ENCODE measurements at regions not wholly inside any gene's neighbourhood (a gene's known extent, or its start where the extent isn't known, plus 50 kb on each side); places are given as distances from the start of the nearest gene placed in this dataset.

GRCh38 chr6:14280006-14280510 is 162.5 kb downstream of the CD83 start:
- no TSS peak for BruUV-seq (replicated peaks)
- Histone ChIP-seq H3K4me3 (no peak overlapping the region), H3K9ac (ENCODE audit: control insufficient read depth, insufficient read depth, low read length) (no peak overlapping the region), H3K4me2 (ENCODE audit: control insufficient read depth, insufficient read depth) (no peak overlapping the region), H3K4me1 (ENCODE audit: control insufficient read depth, insufficient read depth, low read length) (peaks cover 19% of the 10 kb centered on the region), H3K36me3 (ENCODE audit: control insufficient read depth in 2 of 2, insufficient read depth in 2 of 2, low read length in 1 of 2) (no peaks in the 10 kb centered on the region), H3K27ac (ENCODE audit: control insufficient read depth, insufficient read depth) (no peak overlapping the region), H3K27me3 (replicated peaks in 1 of 2; ENCODE audit: control insufficient read depth in 2 of 2, insufficient read depth in 2 of 2, low read length in 1 of 2) (no peaks in the 10 kb centered on the region), H3K79me2 (ENCODE audit: control insufficient read depth, insufficient read depth, low read length) (no peaks in the 10 kb centered on the region), H3K9me3 (replicated peaks; ENCODE audit: control insufficient read depth, insufficient read depth, low read length) (no peaks in the 10 kb centered on the region; the same call in 2 of the 3 replicates), H2AFZ (ENCODE audit: control insufficient read depth, low read depth, low read length) (no peak overlapping the region), H4K20me1 (ENCODE audit: control insufficient read depth, insufficient read depth) (no peaks in the 10 kb centered on the region)
- POLR2A ChIA-PET: no interaction called here
- FAIRE-seq: no peak
- SMC1A ChIA-PET (ENCODE audit: uncharacterized antibody, unreplicated experiment): interaction anchor here (1.4 kb wide), 1 partner anchor 1341 kb away, joined by 3 read pairs; no protein-coding TSS in a partner anchor
- 56% methylated on average over 4 of the region's 4 CpGs for WGBS (ENCODE audit: insufficient coverage, insufficient replicate concordance, low lambda C conversion rate, missing lambda C conversion rate)
- DNase-seq (ENCODE audit: low read depth, low spot score): no peak
- RAD21 ChIA-PET (ENCODE audit: unreplicated experiment): no interaction called here
- no peak for ATAC-seq
- intact Hi-C loops (cut with micrococcal nuclease; ENCODE audit: unreplicated experiment): no loop called here
- CTCF ChIA-PET: no interaction called here
- in situ Hi-C loops (cut with MboI): no loop called here
- TF ChIP-seq SKIL (IDR thresholded peaks at IDR 0.05; ENCODE audit: low read depth, poor library complexity, severe bottlenecking): no peak
- TF ChIP-seq TCF7 (IDR thresholded peaks at IDR 0.05; ENCODE audit: borderline replicate concordance): no peak
- TF ChIP-seq TBL1XR1 (IDR thresholded peaks at IDR 0.05; ENCODE audit: low read depth, low read length): no peak
- TF ChIP-seq, protein P1, sequence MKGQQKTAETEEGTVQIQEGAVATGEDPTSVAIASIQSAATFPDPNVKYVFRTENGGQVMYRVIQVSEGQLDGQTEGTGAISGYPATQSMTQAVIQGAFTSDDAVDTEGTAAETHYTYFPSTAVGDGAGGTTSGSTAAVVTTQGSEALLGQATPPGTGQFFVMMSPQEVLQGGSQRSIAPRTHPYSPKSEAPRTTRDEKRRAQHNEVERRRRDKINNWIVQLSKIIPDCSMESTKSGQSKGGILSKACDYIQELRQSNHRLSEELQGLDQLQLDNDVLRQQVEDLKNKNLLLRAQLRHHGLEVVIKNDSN (IDR thresholded peaks at IDR 0.05; ENCODE audit: borderline replicate concordance, extremely low read length, insufficient read depth, low read depth, low read length): no peak
- no peak for TF ChIP-seq RUNX3 (IDR thresholded peaks at IDR 0.05; ENCODE audit: low read length)
- TF ChIP-seq BCL11A (IDR thresholded peaks at IDR 0.05; ENCODE audit: low read depth, low read length): no peak
- TF ChIP-seq, protein P2, sequence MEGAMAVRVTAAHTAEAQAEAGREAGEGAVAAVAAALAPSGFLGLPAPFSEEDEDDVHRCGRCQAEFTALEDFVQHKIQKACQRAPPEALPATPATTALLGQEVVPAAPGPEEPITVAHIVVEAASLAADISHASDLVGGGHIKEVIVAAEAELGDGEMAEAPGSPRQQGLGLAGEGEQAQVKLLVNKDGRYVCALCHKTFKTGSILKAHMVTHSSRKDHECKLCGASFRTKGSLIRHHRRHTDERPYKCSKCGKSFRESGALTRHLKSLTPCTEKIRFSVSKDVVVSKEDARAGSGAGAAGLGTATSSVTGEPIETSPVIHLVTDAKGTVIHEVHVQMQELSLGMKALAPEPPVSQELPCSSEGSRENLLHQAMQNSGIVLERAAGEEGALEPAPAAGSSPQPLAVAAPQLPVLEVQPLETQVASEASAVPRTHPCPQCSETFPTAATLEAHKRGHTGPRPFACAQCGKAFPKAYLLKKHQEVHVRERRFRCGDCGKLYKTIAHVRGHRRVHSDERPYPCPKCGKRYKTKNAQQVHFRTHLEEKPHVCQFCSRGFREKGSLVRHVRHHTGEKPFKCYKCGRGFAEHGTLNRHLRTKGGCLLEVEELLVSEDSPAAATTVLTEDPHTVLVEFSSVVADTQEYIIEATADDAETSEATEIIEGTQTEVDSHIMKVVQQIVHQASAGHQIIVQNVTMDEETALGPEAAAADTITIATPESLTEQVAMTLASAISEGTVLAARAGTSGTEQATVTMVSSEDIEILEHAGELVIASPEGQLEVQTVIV (IDR thresholded peaks at IDR 0.05; ENCODE audit: borderline replicate concordance, partially characterized antibody): no peak
- TF ChIP-seq NR2C1 (IDR thresholded peaks at IDR 0.05): no peak
- TF ChIP-seq, protein P3, sequence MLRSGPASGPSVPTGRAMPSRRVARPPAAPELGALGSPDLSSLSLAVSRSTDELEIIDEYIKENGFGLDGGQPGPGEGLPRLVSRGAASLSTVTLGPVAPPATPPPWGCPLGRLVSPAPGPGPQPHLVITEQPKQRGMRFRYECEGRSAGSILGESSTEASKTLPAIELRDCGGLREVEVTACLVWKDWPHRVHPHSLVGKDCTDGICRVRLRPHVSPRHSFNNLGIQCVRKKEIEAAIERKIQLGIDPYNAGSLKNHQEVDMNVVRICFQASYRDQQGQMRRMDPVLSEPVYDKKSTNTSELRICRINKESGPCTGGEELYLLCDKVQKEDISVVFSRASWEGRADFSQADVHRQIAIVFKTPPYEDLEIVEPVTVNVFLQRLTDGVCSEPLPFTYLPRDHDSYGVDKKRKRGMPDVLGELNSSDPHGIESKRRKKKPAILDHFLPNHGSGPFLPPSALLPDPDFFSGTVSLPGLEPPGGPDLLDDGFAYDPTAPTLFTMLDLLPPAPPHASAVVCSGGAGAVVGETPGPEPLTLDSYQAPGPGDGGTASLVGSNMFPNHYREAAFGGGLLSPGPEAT (IDR thresholded peaks at IDR 0.05; ENCODE audit: low read depth): no peak
- no peak for TF ChIP-seq ESRRA (IDR thresholded peaks at IDR 0.05; ENCODE audit: low read length)
- TF ChIP-seq TAF1 (IDR thresholded peaks at IDR 0.05; ENCODE audit: borderline replicate concordance, low read depth, low read length): no peak
- no peak for TF ChIP-seq POLR2A (IDR thresholded peaks at IDR 0.05; ENCODE audit: low read depth, low read length)
- TF ChIP-seq, protein P4, sequence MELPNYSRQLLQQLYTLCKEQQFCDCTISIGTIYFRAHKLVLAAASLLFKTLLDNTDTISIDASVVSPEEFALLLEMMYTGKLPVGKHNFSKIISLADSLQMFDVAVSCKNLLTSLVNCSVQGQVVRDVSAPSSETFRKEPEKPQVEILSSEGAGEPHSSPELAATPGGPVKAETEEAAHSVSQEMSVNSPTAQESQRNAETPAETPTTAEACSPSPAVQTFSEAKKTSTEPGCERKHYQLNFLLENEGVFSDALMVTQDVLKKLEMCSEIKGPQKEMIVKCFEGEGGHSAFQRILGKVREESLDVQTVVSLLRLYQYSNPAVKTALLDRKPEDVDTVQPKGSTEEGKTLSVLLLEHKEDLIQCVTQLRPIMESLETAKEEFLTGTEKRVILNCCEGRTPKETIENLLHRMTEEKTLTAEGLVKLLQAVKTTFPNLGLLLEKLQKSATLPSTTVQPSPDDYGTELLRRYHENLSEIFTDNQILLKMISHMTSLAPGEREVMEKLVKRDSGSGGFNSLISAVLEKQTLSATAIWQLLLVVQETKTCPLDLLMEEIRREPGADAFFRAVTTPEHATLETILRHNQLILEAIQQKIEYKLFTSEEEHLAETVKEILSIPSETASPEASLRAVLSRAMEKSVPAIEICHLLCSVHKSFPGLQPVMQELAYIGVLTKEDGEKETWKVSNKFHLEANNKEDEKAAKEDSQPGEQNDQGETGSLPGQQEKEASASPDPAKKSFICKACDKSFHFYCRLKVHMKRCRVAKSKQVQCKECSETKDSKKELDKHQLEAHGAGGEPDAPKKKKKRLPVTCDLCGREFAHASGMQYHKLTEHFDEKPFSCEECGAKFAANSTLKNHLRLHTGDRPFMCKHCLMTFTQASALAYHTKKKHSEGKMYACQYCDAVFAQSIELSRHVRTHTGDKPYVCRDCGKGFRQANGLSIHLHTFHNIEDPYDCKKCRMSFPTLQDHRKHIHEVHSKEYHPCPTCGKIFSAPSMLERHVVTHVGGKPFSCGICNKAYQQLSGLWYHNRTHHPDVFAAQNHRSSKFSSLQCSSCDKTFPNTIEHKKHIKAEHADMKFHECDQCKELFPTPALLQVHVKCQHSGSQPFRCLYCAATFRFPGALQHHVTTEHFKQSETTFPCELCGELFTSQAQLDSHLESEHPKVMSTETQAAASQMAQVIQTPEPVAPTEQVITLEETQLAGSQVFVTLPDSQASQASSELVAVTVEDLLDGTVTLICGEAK (IDR thresholded peaks at IDR 0.05; ENCODE audit: borderline replicate concordance): no peak

Measured in GM12878 (cell line).